ENCODE measurements at regions not wholly inside any gene's neighbourhood (a gene's known extent, or its start where the extent isn't known, plus 50 kb on each side); places are given as distances from the start of the nearest gene placed in this dataset.

DNA sequence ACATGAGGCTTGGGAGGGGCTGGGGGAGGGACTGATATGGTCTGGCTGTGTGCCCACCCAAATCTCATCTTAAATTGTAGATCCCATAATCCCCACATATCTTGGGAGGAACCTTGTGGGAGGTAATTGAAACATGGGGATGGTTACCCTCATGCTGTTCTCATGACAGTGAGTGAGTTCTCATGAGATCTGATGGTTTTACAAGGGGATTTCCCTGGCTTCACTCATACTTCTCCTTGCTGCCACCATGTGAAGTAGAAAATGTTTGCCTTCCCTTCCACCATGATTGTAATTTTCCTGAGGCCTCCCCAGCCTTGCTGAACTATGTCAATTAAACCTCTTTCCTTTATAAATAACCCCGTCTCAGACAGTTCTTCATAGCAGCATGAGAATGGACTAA lies 362.9 kb downstream of the PCNX1 start:
- H4K20me1 ChIP-seq (ENCODE audit: insufficient read depth) = no peaks in the 10 kb centered on the region
- H3K4me1 ChIP-seq (ENCODE audit: low read depth, poor library complexity, severe bottlenecking) = peaks cover 18% of the 10 kb centered on the region
- H3K4me2 ChIP-seq = no peak overlapping the region
- H3K9ac ChIP-seq = no peak overlapping the region
- H3K36me3 ChIP-seq (ENCODE audit: insufficient read depth) = no peaks in the 10 kb centered on the region
- no peaks in the 10 kb centered on the region for H3K27me3 ChIP-seq (ENCODE audit: insufficient read depth, low read depth)
- no peak overlapping the region for H3K27ac ChIP-seq
- TF ChIP-seq CTCF (conservative IDR thresholded peaks at IDR 0.05; ENCODE audit: low read depth, low read length) = no peak
- H3K4me3 ChIP-seq (IDR thresholded peaks at IDR 0.05; ENCODE audit: insufficient read depth, low read depth, low read length) = no peak overlapping the region
- no peak overlapping the region for H2AFZ ChIP-seq (ENCODE audit: low read depth)
- H3K79me2 ChIP-seq (ENCODE audit: insufficient read depth, low read depth) = no peaks in the 10 kb centered on the region

- H2AFZ ChIP-seq (ENCODE audit: low read depth) = no peak overlapping the region
- no peak overlapping the region for H3K9ac ChIP-seq
- H3K4me1 ChIP-seq (ENCODE audit: low read depth, poor library complexity, severe bottlenecking) = peaks cover 18% of the 10 kb centered on the region
- H3K79me2 ChIP-seq (ENCODE audit: insufficient read depth, low read depth) = no peaks in the 10 kb centered on the region
- no peaks in the 10 kb centered on the region for H4K20me1 ChIP-seq (ENCODE audit: insufficient read depth)
- H3K4me2 ChIP-seq = no peak overlapping the region
- no peak for TF ChIP-seq CTCF (conservative IDR thresholded peaks at IDR 0.05; ENCODE audit: low read depth, low read length)
- no peaks in the 10 kb centered on the region for H3K27me3 ChIP-seq (ENCODE audit: insufficient read depth, low read depth)
- H3K27ac ChIP-seq = no peak overlapping the region
- no peak overlapping the region for H3K4me3 ChIP-seq (IDR thresholded peaks at IDR 0.05; ENCODE audit: insufficient read depth, low read depth, low read length)
- H3K36me3 ChIP-seq (ENCODE audit: insufficient read depth) = no peaks in the 10 kb centered on the region
These were observed 364.1 kb downstream of the PCNX1 start for GRCh38 chr14:71271166-71271945.

GRCh38 chr14:71273366-71273765 lies 366.1 kb downstream of the PCNX1 start:
- Histone ChIP-seq H3K9ac (no peak overlapping the region), H3K4me2 (no peak overlapping the region), H3K27me3 (ENCODE audit: insufficient read depth, low read depth) (no peaks in the 10 kb centered on the region), H3K4me3 (IDR thresholded peaks at IDR 0.05; ENCODE audit: insufficient read depth, low read depth, low read length) (no peak overlapping the region), H3K36me3 (ENCODE audit: insufficient read depth) (no peaks in the 10 kb centered on the region), H4K20me1 (ENCODE audit: insufficient read depth) (no peaks in the 10 kb centered on the region), H3K79me2 (ENCODE audit: insufficient read depth, low read depth) (no peaks in the 10 kb centered on the region), H2AFZ (ENCODE audit: low read depth) (no peak overlapping the region), H3K27ac (no peak overlapping the region), H3K4me1 (ENCODE audit: low read depth, poor library complexity, severe bottlenecking) (no peaks in the 10 kb centered on the region)
- no peak for TF ChIP-seq CTCF (conservative IDR thresholded peaks at IDR 0.05; ENCODE audit: low read depth, low read length)

DNA sequence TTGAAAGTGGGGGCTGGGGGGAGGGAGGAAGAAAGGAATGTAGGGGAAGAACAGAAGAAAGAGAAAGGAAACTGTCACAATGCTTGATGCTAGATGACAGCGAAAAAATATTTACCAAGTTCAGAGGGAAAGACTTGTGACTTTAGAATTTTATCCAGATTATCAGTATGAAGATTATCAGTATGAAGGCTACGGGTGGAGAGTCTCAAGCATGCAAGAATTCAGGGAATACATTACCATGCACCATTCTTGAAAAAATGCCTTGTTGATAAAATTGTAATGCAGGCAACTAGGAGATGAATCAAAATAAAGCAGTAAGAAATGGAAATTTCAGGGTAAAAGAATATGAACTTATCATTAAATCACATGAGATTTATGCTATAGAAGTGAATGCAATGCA lies 376.8 kb downstream of the PCNX1 start:
- H3K36me3 ChIP-seq (ENCODE audit: insufficient read depth) = no peaks in the 10 kb centered on the region
- TF ChIP-seq CTCF (conservative IDR thresholded peaks at IDR 0.05; ENCODE audit: low read depth, low read length) = no peak
- H3K4me2 ChIP-seq = no peak overlapping the region
- peaks cover 7% of the 10 kb centered on the region for H3K4me1 ChIP-seq (ENCODE audit: low read depth, poor library complexity, severe bottlenecking)
- H3K9ac ChIP-seq = no peak overlapping the region
- H3K27me3 ChIP-seq (ENCODE audit: insufficient read depth, low read depth) = no peaks in the 10 kb centered on the region
- H3K27ac ChIP-seq = no peak overlapping the region
- H4K20me1 ChIP-seq (ENCODE audit: insufficient read depth) = no peaks in the 10 kb centered on the region
- H3K79me2 ChIP-seq (ENCODE audit: insufficient read depth, low read depth) = no peaks in the 10 kb centered on the region
- H3K4me3 ChIP-seq (IDR thresholded peaks at IDR 0.05; ENCODE audit: insufficient read depth, low read depth, low read length) = no peak overlapping the region
- H2AFZ ChIP-seq (ENCODE audit: low read depth) = no peak overlapping the region
